ENCODE measurements at regions not wholly inside any gene's neighbourhood (a gene's known extent, or its start where the extent isn't known, plus 50 kb on each side); places are given as distances from the start of the nearest gene placed in this dataset.

- DNase-seq (ENCODE audit: low spot score): no peak
Observed at GRCh38 chr12:46110223-46110611, 119.8 kb upstream of the SCAF11 start.

GRCh38 chr12:46109343-46110222 is 119.2 kb upstream of the SCAF11 start:
- TF ChIP-seq POLR2AphosphoS5 (IDR thresholded peaks at IDR 0.05) (no peak), POLR2A (IDR thresholded peaks at IDR 0.05) (no peak), CTCF (IDR thresholded peaks at IDR 0.05) (no peak)
- no peaks in the 10 kb centered on the region for H3K36me3 ChIP-seq
- intact Hi-C loops (cut with DNase I): no loop called here
- H3K9me3 ChIP-seq: no peaks in the 10 kb centered on the region
- H3K27me3 ChIP-seq (replicated peaks; ENCODE audit: insufficient read depth): no peaks in the 10 kb centered on the region
- DNase-seq (ENCODE audit: low spot score): no peak
- no peak overlapping the region for H3K4me3 ChIP-seq
- no peak overlapping the region for H3K27ac ChIP-seq
- no peaks in the 10 kb centered on the region for H3K4me1 ChIP-seq (replicated peaks)
- 78% methylated on average over 9 of the region's 9 CpGs for WGBS

More at GRCh38 chr12:46110223-46110611, 119.8 kb upstream of the SCAF11 start:
- Histone ChIP-seq H3K27ac (no peak overlapping the region), H3K9me3 (no peaks in the 10 kb centered on the region), H3K4me3 (no peak overlapping the region), H3K27me3 (replicated peaks; ENCODE audit: insufficient read depth) (no peaks in the 10 kb centered on the region), H3K36me3 (no peaks in the 10 kb centered on the region), H3K4me1 (replicated peaks) (no peaks in the 10 kb centered on the region)
- intact Hi-C loops (cut with DNase I): no loop called here
- TF ChIP-seq CTCF (IDR thresholded peaks at IDR 0.05): no peak
- TF ChIP-seq POLR2AphosphoS5 (IDR thresholded peaks at IDR 0.05): no peak
- TF ChIP-seq POLR2A (IDR thresholded peaks at IDR 0.05): no peak
- WGBS: 53% methylated on average over 1 of the region's 1 CpG

- intact Hi-C loops (cut with DNase I): no loop called here
- Histone ChIP-seq H3K4me1 (replicated peaks) (no peaks in the 10 kb centered on the region), H3K36me3 (no peaks in the 10 kb centered on the region), H3K4me3 (no peak overlapping the region), H3K27me3 (replicated peaks; ENCODE audit: insufficient read depth) (no peaks in the 10 kb centered on the region), H3K9me3 (no peaks in the 10 kb centered on the region), H3K27ac (no peak overlapping the region)
- 95% methylated on average over 1 of the region's 1 CpG for WGBS
- DNase-seq (ENCODE audit: low spot score): no peak
- TF ChIP-seq POLR2A (IDR thresholded peaks at IDR 0.05) (no peak), CTCF (IDR thresholded peaks at IDR 0.05) (no peak), POLR2AphosphoS5 (IDR thresholded peaks at IDR 0.05) (no peak)
Observed at GRCh38 chr12:46108721-46109120, 118.3 kb upstream of the SCAF11 start.

- no peak overlapping the region for H3K4me3 ChIP-seq
- H3K9me3 ChIP-seq: no peaks in the 10 kb centered on the region
- H3K27me3 ChIP-seq (replicated peaks; ENCODE audit: insufficient read depth): no peaks in the 10 kb centered on the region
- no peak overlapping the region for H3K27ac ChIP-seq
- TF ChIP-seq POLR2A (IDR thresholded peaks at IDR 0.05) (no peak), CTCF (IDR thresholded peaks at IDR 0.05) (no peak)
- no peaks in the 10 kb centered on the region for H3K36me3 ChIP-seq
- intact Hi-C loops (cut with DNase I): no loop called here
- DNase-seq (ENCODE audit: low spot score): no peak
- no peaks in the 10 kb centered on the region for H3K4me1 ChIP-seq (replicated peaks)
- 48% methylated on average over 2 of the region's 2 CpGs for whole genome bisulfite sequencing
Observed at GRCh38 chr12:46107591-46107990, 117.2 kb upstream of the SCAF11 start.

- H3K4me3 ChIP-seq: no peak overlapping the region
- no peak for DNase-seq (ENCODE audit: low spot score)
- H3K27me3 ChIP-seq (replicated peaks; ENCODE audit: insufficient read depth): no peaks in the 10 kb centered on the region
- H3K27ac ChIP-seq: no peak overlapping the region
- intact Hi-C loops (cut with DNase I): no loop called here
- H3K4me1 ChIP-seq (replicated peaks): no peaks in the 10 kb centered on the region
- WGBS: 98% methylated on average over 2 of the region's 2 CpGs
- no peak for TF ChIP-seq POLR2A (IDR thresholded peaks at IDR 0.05)
- TF ChIP-seq CTCF (IDR thresholded peaks at IDR 0.05): no peak
- no peak for TF ChIP-seq POLR2AphosphoS5 (IDR thresholded peaks at IDR 0.05)
- no peaks in the 10 kb centered on the region for H3K36me3 ChIP-seq
- no peaks in the 10 kb centered on the region for H3K9me3 ChIP-seq
Observed at GRCh38 chr12:46105735-46106134, 115.4 kb upstream of the SCAF11 start.

Data from prostate gland (tissue), 2 donors.